ENCODE measurements at regions not wholly inside any gene's neighbourhood (a gene's known extent, or its start where the extent isn't known, plus 50 kb on each side); places are given as distances from the start of the nearest gene placed in this dataset.

DNA sequence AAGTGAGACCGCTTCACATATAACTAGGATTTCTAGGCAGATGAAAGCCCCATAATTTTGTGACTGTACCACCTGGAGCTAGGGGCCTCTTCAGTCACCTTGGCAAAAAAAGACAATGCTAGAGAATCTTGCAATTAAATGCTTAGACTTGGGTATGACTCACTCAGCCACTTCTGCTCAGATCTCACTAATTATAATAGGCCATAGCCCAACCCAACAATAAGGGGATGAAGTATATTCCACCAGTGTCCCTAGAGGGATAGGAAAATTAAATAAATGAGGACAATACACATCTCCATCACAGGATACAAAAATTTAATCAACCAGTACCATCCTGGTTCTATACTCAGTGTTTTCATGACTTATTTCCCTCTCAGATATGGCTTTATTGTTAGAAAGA lies 1079.9 kb upstream of the C9orf72 start:
- in situ Hi-C loops (cut with HindIII; ENCODE audit: low pct_ligation_motif_present, low pct_unique_long_range_greater_than_20kb, low sequenced_read_pairs), result no loop called here

DNA sequence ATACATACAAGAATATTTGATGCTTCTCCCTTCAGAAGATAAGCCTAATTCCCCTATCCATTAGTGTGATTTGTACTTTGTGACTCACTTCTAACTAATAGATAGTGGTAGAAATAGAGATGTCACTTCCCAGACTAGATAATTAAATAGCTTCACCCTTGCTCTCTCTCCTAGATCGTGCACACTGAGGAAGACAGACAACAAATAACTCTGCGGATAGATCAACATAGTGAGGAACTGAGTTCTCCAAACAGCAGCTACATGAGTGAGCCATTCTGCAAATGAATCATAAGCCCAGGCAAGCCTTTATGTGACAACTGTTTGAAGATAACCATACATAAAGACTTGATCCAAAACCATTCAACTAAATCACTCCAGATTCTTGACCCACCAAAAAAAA lies 1083.4 kb upstream of the C9orf72 start:
- in situ Hi-C loops (cut with HindIII; ENCODE audit: low pct_ligation_motif_present, low pct_unique_long_range_greater_than_20kb, low sequenced_read_pairs), result no loop called here
- DNase-seq, result no peak

More for the DNA sequence above, 1079.9 kb upstream of the C9orf72 start:
- DNase-seq, result no peak

DNA sequence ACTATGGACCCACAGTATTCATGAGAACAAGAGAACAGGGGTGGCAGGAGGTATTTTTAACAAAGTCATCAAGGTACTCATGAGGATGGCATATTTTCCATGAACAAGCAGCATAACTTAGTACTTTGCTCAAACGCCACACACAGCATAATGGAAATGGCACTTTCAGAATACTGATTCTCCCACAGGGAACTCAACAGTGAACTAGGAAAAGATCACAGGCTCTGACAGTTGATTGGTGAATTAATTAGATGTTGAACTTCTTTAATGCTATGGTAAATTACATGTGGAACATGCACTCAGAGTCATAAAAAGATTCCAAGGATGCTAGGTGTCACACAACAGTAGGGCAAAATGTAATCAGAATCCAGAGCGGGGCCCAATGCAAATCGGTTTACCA lies 1088.6 kb upstream of the C9orf72 start:
- in situ Hi-C loops (cut with HindIII; ENCODE audit: low pct_ligation_motif_present, low pct_unique_long_range_greater_than_20kb, low sequenced_read_pairs), result no loop called here
- DNase-seq, result no peak

DNA sequence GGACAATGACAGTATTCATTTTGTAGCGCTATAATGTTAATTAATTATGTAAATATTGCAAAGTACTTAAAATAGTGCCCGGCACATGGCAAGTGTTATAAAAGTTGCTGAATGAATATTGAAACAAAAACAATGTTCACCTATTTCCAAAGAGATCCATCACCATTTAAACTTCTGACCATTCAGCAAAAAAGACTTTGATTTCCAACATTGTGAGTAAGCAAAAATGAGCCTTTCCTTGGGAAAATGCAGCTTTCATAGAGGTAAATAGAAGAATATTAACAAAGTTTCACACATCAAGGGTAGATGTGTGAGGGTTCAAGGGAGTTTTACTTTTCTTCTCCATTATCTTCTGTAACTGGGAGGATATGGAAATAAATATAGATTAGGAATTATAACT lies 1089.4 kb upstream of the C9orf72 start:
- DNase-seq, result no peak
- in situ Hi-C loops (cut with HindIII; ENCODE audit: low pct_ligation_motif_present, low pct_unique_long_range_greater_than_20kb, low sequenced_read_pairs), result no loop called here

DNA sequence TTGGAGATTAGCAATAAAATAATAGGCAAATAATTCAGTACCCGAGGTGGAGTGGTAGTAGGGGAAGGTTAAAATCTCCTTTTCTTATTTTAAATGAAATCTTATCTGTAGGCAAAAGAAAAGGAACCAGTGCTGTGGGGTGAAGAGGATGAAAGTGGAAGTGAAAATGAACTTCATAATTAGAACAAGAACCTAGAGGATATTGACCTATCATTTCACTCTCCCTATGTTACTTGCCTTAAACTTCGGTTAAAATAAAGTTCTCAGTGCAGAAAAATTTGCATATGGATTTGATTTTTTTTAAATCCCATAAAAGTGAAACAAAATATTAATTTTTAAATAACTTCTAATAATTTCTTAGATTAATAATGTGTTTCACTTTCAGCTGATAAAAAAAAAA lies 1094.9 kb upstream of the C9orf72 start:
- in situ Hi-C loops (cut with HindIII; ENCODE audit: low pct_ligation_motif_present, low pct_unique_long_range_greater_than_20kb, low sequenced_read_pairs), result no loop called here
- no peak for DNase-seq

DNA sequence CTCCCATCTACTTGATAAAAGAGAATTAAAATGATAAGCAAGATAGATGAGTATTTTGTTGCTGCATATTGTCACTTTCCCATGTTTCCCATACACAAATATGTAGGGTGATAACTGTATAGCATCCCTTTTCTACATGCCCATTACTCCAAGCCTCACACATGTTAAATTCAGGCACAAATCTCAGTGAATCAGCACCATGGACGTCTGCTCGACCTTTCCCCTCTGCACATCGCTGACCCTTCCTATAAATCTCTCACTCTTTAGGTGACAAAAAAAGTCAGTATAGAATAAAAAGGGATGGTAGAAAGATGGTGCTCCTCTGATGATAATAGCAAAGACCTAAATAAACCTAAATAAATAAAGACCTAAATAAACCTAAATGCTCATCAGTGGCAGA lies 1097.7 kb upstream of the C9orf72 start:
- no peak for DNase-seq
- in situ Hi-C loops (cut with HindIII; ENCODE audit: low pct_ligation_motif_present, low pct_unique_long_range_greater_than_20kb, low sequenced_read_pairs), result no loop called here

DNA sequence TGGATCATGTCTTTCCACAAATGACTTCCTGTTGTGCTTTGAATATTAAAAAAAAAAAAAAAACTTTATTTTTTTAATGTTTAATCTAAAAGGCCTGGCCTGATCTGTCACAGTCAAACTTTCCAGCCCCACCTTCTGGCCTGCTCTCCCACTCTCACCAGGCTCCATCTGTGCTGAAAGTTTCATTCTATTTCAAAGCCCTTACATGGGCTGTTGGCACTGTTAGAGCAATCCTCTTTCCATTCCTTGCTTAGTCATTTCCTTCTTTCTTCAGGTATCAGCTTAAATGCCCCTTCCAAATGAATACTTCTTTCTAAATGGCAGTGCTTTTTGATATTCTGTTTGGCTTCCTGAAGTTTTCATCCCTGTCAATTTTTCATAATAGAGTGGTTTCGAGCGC lies 1104.8 kb upstream of the C9orf72 start:
- in situ Hi-C loops (cut with HindIII; ENCODE audit: low pct_ligation_motif_present, low pct_unique_long_range_greater_than_20kb, low sequenced_read_pairs), result no loop called here
- DNase-seq, result no peak

DNA sequence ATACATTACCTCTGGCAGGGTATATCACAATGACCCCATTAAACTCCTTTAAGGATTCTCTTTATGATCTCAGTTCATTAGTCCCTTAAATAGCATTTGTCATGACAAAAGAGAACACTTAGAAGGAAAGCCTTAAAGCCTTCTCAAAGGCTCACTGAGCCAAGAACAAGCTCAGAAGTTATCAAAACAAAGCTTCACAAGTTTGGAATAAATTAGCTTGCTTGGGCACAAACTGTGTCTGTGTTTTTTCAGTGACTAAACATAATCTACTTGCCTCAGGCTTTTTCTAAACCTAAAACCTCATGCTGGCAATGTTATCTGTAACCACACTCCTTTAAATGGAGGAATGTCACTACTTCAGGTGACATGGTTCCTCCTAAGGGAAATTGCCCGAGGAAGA lies 1114.9 kb upstream of the C9orf72 start:
- no peak for DNase-seq
- in situ Hi-C loops (cut with HindIII; ENCODE audit: low pct_ligation_motif_present, low pct_unique_long_range_greater_than_20kb, low sequenced_read_pairs), result no loop called here

DNA sequence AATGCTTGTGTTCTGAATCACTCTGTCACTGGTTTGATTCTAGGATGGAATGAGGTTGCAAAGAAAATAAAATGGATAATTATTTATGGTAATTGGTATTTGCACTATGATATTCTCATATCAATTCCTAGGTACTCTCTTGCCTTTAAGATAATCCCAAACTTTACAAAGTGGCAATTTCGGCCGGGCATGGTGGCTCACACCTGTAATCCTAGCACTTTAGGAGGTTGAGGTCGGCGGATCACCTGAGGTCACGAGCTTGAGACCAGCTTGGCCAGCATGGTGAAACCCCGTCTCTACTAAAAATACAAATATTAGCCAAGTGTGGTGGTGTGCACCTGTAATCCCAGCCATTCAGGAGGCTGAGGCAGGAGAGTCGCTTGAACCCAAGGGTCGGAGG lies 1118.7 kb upstream of the C9orf72 start:
- in situ Hi-C loops (cut with HindIII; ENCODE audit: low pct_ligation_motif_present, low pct_unique_long_range_greater_than_20kb, low sequenced_read_pairs), result no loop called here
- no peak for DNase-seq

DNA sequence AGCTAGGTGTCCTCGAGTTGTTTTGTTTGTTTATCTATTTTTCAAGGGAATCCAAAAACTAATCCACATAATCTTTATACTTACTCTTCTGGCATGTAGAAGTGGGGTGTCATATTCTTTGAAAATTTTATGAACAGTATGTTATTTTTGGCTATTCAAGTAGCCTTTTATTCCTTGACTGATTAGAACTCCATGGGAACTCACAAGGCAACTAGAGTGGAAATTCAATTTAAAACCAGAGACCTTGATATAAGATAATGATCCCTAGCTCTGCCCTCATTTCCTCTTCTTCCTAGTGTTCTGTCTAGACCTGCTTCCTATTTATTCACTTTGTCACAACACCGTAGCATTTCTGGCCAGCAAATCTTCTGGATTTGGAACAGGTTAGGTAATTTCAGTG lies 1123.7 kb upstream of the C9orf72 start:
- in situ Hi-C loops (cut with HindIII; ENCODE audit: low pct_ligation_motif_present, low pct_unique_long_range_greater_than_20kb, low sequenced_read_pairs), result no loop called here
- no peak for DNase-seq

DNA sequence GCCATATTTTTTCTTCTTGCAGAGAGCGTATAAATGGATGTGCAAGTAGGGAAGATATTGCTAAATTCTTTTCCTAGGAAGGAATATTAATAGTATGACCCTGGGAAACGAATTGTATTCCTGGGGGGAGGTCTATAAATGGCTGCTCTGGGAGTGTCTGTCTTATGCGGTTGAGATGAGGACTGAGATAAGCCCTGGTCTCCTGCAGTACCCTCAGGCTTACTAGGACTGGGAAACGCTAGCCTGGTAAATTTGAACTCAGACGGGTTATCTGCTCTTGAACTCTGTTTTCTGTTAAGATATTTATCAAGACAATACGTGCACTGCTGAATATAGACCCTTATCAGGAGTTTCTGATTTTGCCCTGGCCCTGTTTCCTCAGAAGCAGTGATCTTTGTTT lies 1126.4 kb upstream of the C9orf72 start:
- no peak for DNase-seq
- in situ Hi-C loops (cut with HindIII; ENCODE audit: low pct_ligation_motif_present, low pct_unique_long_range_greater_than_20kb, low sequenced_read_pairs), result no loop called here

DNA sequence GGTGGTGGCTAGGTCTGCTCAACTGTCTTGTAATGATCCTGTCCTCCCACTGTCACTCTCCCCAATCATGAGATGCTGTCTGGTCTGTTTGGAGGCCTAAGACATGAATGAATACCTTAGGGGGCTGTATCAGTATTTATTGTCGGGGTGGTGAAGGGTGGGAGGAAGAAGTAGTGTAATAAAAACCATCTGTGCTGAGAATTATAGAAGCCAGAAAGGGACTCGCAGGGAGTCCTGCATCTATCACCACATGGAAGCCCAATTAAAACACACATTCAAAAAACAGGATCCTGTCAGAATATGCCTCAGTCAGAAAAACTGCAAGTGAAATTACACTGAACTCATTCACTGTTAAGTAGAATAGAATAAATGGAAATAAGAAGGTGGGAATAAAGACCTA lies 1134.3 kb upstream of the C9orf72 start:
- no peak for DNase-seq
- in situ Hi-C loops (cut with HindIII; ENCODE audit: low pct_ligation_motif_present, low pct_unique_long_range_greater_than_20kb, low sequenced_read_pairs), result no loop called here

DNA sequence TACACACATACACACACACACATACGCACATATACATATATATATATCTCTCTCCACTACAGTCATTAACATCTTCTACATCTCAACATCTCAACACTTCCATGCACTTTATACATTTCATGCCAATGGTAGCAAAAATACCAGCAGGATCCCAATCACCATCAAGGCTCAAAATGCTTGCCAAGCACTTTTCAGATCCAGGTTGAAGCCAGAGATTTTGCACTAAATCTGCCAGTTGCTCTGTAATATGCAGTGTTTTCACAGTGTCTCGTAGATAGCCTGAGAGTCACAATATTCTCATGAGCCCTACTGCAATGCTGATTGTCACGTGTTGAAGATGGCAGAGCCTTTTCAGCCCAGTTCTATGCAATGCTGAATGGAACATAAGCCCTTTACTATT lies 1140.9 kb upstream of the C9orf72 start:
- in situ Hi-C loops (cut with HindIII; ENCODE audit: low pct_ligation_motif_present, low pct_unique_long_range_greater_than_20kb, low sequenced_read_pairs), result no loop called here
- no peak for DNase-seq

DNA sequence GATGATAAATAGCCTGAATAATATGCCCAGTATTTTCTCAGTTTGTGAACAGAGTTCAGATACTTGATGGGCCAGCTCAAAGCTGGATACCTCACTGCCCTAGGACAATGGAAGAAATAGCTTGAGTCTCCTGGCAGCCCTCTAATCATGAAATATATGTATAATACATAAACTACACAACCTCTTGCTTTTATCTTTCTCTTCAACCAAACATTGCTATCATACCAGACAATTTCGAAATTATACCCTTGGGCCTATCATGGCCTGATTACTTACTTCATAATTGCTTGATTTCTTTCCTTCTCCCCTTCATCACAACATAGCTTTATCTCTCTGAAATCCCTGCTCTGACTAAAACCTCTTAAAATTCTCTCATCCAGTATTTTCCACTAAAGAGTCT lies 1144.9 kb upstream of the C9orf72 start:
- no peak for DNase-seq
- in situ Hi-C loops (cut with HindIII; ENCODE audit: low pct_ligation_motif_present, low pct_unique_long_range_greater_than_20kb, low sequenced_read_pairs), result no loop called here

DNA sequence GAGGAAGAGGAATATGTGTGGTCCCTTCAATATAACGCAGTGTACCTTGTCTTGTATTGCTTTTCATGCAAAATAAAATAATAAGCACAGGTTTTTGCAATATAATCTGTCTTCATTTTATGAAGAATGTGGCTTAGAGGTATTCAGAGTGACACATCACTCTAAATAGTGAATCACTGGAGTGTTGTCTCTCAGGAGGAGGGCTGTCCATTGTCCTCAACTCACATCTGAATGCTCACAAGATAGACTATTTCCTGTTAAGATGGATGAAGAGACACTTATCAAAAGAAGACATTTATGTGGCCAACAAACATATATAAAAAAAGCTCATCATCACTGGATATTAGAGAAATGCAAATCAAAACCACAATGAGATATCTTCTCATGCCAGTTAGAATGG lies 1147.5 kb upstream of the C9orf72 start:
- in situ Hi-C loops (cut with HindIII; ENCODE audit: low pct_ligation_motif_present, low pct_unique_long_range_greater_than_20kb, low sequenced_read_pairs), result no loop called here
- DNase-seq, result no peak

DNA sequence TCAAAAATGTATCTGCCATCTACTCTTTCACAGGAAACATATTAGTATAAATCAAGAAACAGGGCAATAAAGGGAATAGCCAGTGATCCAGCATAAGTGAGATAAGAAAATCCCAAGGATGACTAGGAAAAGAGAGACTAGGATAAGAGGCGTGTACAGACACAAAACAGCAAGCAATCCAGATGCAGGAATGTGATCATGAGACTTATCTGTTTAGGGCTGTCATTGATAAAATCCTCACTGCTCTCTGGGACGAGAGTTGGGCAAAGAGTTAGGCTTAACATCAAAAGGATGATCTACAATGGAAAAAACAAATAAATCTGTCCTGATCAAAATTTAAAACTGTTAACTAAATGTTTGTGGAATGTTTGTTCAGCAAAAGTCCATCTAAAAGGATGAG lies 1156.8 kb upstream of the C9orf72 start:
- in situ Hi-C loops (cut with HindIII; ENCODE audit: low pct_ligation_motif_present, low pct_unique_long_range_greater_than_20kb, low sequenced_read_pairs), result no loop called here
- no peak for DNase-seq

DNA sequence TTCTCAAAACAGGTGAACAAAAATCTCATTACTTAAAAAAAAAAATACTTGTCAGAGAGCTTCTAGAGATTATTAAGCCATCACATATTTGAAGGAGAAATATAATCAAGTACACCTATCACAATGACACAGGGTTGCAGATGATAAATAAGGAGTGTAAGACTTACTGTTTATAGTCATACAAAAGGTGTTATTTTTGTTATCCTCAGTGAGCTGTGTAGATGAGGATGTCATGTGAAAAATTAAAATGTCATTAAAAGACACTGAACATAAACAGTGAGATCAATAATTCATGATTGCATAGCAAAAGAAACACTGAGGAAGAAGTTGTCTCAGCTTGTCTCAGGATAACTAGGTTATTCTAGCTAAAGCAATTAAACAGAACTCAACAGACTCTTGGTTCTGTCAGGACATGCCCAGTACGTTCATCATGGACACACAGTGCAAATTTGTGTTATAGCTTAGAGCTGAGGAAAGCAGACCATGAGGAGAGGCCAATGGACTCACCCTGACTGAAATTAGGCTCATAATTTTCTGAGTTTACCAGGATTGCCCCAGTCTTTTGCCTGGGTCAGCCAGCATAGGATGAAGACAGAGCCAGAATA lies 1162.6 kb upstream of the C9orf72 start:
- in situ Hi-C loops (cut with HindIII; ENCODE audit: low pct_ligation_motif_present, low pct_unique_long_range_greater_than_20kb, low sequenced_read_pairs), result no loop called here
- DNase-seq, result no peak

DNA sequence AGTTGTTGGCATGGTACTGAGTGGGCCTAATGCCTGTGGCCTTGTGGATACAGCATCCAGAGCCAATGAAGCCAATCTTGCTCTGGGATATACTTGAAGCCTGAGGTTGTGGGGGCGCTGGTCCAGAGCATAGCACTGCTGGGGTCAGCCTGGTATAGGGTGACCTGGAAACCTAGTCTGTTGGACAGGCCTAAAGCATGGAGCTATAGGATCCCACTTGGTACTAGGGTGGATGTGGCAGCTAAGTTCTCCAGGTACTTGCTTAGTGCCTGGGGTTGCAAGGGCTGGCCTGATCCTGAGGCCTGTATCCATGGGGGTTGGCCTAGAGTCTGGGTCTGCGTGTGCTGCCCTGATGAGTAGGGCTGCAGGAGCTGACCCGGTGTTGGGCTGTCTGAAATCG lies 1168.2 kb upstream of the C9orf72 start:
- in situ Hi-C loops (cut with HindIII; ENCODE audit: low pct_ligation_motif_present, low pct_unique_long_range_greater_than_20kb, low sequenced_read_pairs), result no loop called here
- DNase-seq, result no peak

DNA sequence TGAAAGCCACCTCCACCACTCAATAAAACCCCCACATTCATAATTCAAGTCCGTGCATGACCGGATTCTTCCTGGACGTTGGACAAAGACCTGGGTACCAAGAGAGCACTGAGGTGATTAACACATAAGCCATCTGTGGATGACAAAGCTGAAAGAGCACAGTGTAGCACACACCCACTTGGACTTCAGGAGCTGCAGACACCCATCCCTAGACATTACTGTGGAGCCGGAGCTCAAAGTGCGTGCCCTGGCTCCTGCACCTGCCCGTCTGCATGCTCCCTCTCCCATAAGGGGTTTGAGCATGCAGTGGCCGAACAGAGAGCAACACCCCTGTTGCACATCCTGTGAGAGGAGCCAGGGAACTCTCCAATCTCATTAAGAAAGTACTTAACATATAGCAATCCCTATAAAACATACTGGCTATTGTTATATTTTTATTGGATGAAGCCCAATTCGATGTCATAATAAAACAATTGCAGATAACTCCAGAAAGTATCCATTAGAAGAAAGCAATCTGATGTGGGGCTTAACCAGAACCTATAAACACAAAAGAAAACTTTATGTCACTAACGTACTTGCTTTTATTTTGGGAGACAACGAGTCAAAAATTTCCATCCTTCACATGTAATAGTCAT lies 1174.2 kb upstream of the C9orf72 start:
- no peak for DNase-seq
- in situ Hi-C loops (cut with HindIII; ENCODE audit: low pct_ligation_motif_present, low pct_unique_long_range_greater_than_20kb, low sequenced_read_pairs), result no loop called here

DNA sequence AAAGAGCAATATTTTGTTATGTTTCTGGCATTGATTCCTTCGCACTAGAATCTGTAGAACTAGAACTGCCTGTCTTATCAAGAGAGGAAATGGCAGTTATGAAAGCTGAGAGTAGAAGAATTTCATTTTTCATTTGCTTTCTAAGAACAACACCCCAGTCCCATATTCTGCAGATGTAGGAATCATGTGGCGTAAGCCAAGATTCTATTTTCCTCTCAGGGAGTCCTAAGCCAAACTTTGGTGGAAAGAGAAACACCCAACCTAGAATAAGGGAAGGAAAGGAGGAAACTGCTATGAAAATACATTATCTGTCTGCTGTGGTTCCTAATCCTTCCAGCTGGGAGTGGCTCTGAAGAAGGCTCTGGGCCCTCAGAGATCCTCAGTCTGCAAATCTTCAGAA lies 1176.9 kb upstream of the C9orf72 start:
- in situ Hi-C loops (cut with HindIII; ENCODE audit: low pct_ligation_motif_present, low pct_unique_long_range_greater_than_20kb, low sequenced_read_pairs), result no loop called here
- no peak for DNase-seq

DNA sequence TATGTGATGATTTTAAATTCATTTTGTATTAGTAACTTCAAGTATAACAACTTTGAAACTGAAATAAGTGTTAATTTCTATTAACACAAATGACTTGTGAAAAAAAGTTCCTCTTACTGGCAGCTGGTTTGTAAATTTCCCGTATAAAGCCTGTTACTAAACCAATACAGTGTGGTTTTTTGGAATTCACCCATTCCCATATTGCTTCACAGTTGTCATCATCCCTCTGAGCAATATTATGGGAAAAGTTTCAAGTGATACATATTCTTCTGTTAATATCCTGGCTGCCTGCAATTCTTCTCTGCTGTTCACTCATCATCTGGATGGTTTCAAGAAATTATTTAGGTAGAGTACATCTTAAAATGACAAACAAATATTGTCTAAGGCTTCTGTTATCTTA lies 1185.1 kb upstream of the C9orf72 start:
- in situ Hi-C loops (cut with HindIII; ENCODE audit: low pct_ligation_motif_present, low pct_unique_long_range_greater_than_20kb, low sequenced_read_pairs), result no loop called here
- DNase-seq, result no peak

All from ACHN (cell line).